Motor neuron (in vitro differentiated cells): ENCODE measurements at regions not wholly inside any gene's neighbourhood (a gene's known extent, or its start where the extent isn't known, plus 50 kb on each side); places are given as distances from the start of the nearest gene placed in this dataset.

ENCODE experiments used
- ATAC-seq, 8 experiments: fragments of 200-7000 bp; cut with Tn5 transposase; replicated peaks in 6 of 8; 2 replicates each; pipeline ENCODE4 v1.8.0; 2021; ENCODE audit warnings: mild to moderate bottlenecking in 8 of 8, moderate library complexity in 8 of 8
- H3K27ac ChIP-seq, 2 donors: fragments of 250-450 bp; sonication (Bioruptor Pico); 2 replicates each; pipeline ENCODE4 v1.9.0; 2021; ENCODE audit warnings: antibody characterized with exemption in 2 of 2, mild to moderate bottlenecking in 2 of 2, moderate library complexity in 1 of 2
- H3K4me1 ChIP-seq, 2 donors: fragments of 250-450 bp; sonication (Bioruptor Pico); replicated peaks in 1 of 2; 2 replicates each; pipeline ENCODE4 v1.6.1; 2021; ENCODE audit warnings: antibody characterized with exemption in 2 of 2, mild to moderate bottlenecking in 2 of 2, moderate library complexity in 1 of 2
- H3K4me3 ChIP-seq, 5 donors: fragments of 250-450 bp; sonication (Bioruptor Pico); 2 replicates each; pipeline ENCODE4 v1.9.0; 2021; ENCODE audit warnings: antibody characterized with exemption in 5 of 5, mild to moderate bottlenecking in 5 of 5, moderate library complexity in 4 of 5
- WGBS, 10 experiments: fragments of 450-650 bp; shearing (Covaris generic); methylation state at CpG; one replicate each; pipeline ENCODE4 v1.0.0; 2022; 5-methylcytosine and 5-hydroxymethylcytosine counted together
- in situ Hi-C, 9 experiments: fragments of 400-800 bp; cut with MboI; loops; one replicate each; pipeline ENCODE4 v1.15.0; 2021; ENCODE audit warnings: low sequenced_read_pairs in 9 of 9, low pct_unique_long_range_greater_than_20kb in 2 of 9; ENCODE audit not compliant: unreplicated experiment in 9 of 9

DNA sequence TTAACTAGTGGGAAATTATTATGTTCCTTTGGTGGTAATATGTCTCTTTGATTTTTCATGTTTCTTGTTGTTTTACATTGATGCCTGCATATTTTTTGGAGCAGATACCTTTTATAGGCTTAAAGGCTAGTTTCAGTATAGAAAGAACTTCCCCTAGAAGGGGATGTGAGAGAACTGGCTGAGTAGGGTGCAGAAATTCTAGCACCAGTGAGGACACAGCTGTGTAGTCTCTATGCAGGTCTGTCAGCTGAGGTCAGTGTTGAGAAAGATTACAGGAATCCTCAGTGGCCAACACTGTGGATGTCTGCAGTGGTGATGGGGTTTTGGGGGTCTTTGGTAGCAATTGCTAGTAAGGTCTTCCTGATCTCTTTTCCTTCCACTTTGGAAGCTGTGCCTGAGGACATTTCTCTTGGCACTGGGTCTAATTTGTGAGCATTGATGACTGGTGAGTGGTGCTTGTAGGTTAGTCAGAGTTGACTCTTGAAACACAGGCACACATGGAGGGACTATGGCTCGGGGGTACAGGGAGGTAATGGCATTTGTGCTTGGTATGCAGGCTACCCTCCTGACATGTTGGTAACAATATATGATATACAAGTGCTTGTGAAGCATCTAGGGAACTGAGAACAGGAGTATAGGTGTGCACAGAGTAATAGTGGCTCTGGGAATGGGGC, 221.4 kb downstream of the SPATA31D1 start:
- in situ Hi-C loops = no loop called here
- Histone ChIP-seq H3K4me3 (no peak overlapping the region), H3K4me1 (no peaks in the 10 kb centered on the region), H3K27ac (no peak overlapping the region)
- no peak for ATAC-seq
- WGBS, 10 experiments = 0 to 100% (median 30%) methylated on average over 1 of the region's 1 CpG; no CpG with 5 or more reads in 6 of the 10 experiments

DNA sequence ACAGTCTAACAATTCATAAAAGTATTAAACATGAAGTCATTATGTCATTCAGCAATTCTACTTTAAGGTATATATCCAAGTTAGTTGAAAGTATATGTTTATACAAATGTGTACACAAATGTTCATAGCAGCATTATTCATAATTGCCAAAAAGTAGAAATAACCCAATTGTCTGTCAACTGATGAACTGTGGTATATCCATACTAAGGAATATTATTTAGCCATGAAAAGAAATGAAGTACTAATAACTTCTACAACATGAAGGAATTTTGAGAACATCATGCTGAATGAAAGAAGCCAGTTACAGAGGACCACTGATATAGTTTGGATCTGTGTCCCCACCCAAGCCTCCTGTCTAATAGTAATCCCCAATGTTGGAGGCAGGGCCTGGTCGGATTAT, 224.3 kb downstream of the SPATA31D1 start:
- H3K4me1 ChIP-seq = no peaks in the 10 kb centered on the region
- in situ Hi-C loops = no loop called here
- no peak for ATAC-seq
- no peak overlapping the region for H3K27ac ChIP-seq
- H3K4me3 ChIP-seq = no peak overlapping the region
- WGBS, 10 experiments = 14 to 100% (median 80%) methylated on average over 1 of the region's 1 CpG; no CpG with 5 or more reads in 5 of the 10 experiments

DNA sequence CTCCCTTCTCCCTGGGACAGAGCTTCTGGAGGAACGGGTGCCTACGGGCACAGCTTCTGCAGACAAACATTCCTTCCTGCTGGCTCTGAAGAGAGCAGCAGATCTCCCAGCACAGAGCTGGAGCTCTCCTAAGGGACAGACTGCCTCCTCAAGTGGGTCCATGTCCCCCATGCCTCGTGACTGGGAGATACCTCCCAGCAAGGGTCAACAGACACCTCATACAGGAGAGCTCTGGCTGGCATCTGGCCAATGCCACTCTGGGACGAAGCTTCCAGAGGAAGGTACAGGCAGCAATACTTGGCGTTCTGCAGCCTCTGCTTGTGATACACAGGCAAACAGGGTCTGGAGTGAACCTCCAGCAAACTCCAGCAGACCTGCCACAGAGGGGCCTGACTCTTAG, 227.9 kb downstream of the SPATA31D1 start:
- H3K27ac ChIP-seq = no peak overlapping the region
- WGBS, 10 experiments = 50 to 89% (median 79%) methylated on average over 1 to 5 of the region's 5 CpGs; no CpG with 5 or more reads in 5 of the 10 experiments
- in situ Hi-C loops = no loop called here
- H3K4me3 ChIP-seq = no peak overlapping the region
- H3K4me1 ChIP-seq = no peaks in the 10 kb centered on the region
- ATAC-seq = no peak

DNA sequence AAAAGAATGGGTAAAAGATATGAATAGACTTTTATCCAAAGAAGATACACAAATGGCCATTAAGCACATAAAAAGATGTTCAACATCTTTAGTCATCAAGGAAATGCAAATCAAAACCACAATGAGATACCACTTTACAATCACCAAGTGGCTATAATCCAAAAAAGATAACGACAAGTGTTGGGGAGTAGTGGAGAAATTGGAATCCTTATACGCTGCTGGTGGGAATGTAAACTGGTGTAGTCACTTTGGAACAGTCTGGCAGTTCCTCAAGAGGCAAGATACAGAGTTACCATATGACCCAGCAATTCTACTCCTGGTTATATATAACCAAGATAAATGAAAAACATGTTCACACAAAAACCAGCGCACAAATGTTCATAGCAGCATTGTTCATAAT, 234.9 kb downstream of the SPATA31D1 start:
- in situ Hi-C loops = no loop called here
- no peak for ATAC-seq
- WGBS, 10 experiments = 12 to 100% (median 81%) methylated on average over 1 to 3 of the region's 3 CpGs
- Histone ChIP-seq H3K4me1 (no peaks in the 10 kb centered on the region), H3K4me3 (no peak overlapping the region), H3K27ac (no peak overlapping the region)

DNA sequence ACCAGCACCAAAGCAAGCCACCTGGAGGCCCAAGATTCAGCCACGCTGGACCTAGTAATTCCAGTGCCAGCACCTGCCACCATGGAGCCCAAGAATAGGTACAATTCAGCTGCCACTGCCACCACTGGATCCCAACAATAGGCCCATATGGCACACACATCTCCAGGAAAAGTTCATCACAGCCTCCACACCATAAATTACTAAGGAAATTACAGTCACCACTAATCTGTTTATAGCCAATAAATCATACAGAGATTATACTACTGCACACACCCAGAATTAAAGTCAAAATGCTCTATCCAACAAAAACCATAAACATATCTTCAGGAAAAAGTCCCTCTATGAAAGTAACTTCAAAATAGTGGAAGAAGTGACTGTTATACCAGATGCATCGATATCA, 242.8 kb downstream of the SPATA31D1 start:
- no peak for ATAC-seq
- 5 to 92% (median 64%) methylated on average over 1 to 2 of the region's 2 CpGs; no CpG with 5 or more reads in 1 of the 10 experiments for WGBS, 10 experiments
- Histone ChIP-seq H3K27ac (no peak overlapping the region), H3K4me3 (no peak overlapping the region), H3K4me1 (no peaks in the 10 kb centered on the region)
- in situ Hi-C loops = no loop called here

DNA sequence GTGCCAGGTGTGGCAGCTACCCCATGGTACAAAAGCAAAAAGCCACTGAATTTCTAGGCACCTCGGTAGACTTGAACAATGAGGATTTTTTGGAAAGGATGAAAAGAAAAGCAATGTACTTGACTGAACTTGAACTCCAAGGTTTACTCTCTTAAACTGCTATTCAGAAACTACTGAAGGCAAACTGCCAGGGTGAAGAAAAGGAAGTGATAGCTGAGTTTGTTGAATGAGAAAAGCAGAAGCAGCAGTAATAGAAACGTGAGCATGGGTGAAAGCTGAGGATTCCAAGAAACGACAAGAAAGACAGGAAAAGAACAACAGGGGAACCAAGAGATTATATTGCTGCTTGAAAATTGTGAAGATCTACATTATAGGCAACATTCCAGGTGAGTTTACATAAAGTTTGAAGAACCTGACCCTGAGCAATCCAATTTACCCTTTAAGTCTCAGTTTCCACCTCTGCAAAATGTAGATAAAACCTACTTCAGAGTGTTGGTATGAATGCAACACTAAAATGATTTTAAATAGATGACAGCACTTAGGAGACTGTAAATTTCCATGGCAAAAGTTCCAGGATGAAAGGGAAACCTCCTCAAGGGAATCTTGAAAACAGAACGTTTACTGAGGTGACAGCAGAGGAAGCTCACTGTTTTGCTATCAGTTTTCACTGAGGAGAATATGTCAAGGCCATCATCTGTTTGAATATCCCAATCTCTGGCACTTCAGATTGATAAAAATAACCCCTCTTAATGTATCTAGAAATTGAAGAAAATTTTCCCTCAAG, 245.8 kb downstream of the SPATA31D1 start:
- Histone ChIP-seq H3K27ac (no peak overlapping the region), H3K4me3 (no peak overlapping the region), H3K4me1 (no peaks in the 10 kb centered on the region)
- 10 to 55% (median 29%) methylated on average over 1 to 4 of the region's 4 CpGs for WGBS, 10 experiments
- in situ Hi-C loops = no loop called here
- ATAC-seq = no peak

DNA sequence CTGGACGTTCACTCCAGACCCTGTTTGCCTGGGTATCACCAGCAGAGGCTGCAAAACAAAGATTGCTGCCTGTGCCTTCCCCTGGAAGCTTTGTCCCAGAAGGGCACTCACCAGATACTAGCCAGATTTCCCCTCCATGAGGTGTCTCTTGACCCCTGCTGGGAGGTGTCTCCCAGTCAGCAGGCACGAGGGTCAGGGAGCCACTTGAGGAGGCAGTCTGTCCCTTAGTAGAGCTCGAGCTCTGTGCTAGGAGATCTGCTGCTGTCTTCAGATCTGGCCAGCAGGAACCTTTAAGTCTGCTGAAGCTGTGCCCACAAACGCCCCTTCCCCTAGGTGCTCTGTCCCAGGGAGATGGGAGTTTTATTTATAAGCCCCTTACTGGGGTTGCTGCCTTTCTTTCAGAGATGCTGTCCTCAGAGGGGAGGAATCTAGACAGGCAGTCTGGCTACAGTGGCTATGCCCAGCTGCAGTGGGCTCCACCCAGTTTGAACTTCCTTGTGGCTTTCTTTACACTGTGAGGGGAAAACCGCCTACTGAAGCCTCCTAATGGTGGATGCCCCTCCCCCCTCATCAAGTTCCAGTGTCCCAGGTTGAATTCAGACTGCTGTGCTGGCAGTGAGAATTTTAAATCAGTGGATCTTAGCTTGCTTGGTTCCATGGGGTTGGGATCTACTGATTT, 253.9 kb downstream of the SPATA31D1 start:
- in situ Hi-C loops = no loop called here
- peak in 2 of 8 experiments; percentile 21 to 36 for ATAC-seq
- WGBS, 10 experiments = 0 to 100% (median 88%) methylated on average over 1 to 2 of the region's 5 CpGs; no CpG with 5 or more reads in 4 of the 10 experiments
- Histone ChIP-seq H3K4me3 (no peak overlapping the region), H3K27ac (no peak overlapping the region), H3K4me1 (no peaks in the 10 kb centered on the region)

DNA sequence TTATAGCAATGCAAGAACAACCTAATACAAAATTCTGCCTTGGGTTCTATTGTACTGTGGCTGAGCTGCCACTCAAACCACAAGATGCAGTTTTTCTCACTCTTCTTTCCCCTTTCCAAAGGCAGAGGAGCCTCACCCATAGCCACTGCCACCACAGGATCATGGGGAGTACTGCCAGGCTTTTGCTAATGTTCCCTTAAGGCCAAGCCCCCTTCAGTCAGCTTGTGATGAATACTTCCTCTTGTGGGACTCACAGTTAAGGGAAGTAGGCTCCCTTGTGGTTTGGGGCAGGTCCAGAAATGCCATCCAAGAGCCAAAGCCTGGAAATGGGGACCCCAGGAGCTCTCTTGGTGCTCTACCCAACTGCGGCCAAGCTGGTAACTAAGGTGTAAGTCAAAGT, 258.7 kb downstream of the SPATA31D1 start:
- WGBS, 10 experiments = 80 to 100% (median 86%) methylated on average over 1 of the region's 1 CpG; no CpG with 5 or more reads in 5 of the 10 experiments
- H3K4me1 ChIP-seq = no peaks in the 10 kb centered on the region
- ATAC-seq = no peak
- no peak overlapping the region for H3K27ac ChIP-seq
- in situ Hi-C loops = no loop called here
- H3K4me3 ChIP-seq = no peak overlapping the region

DNA sequence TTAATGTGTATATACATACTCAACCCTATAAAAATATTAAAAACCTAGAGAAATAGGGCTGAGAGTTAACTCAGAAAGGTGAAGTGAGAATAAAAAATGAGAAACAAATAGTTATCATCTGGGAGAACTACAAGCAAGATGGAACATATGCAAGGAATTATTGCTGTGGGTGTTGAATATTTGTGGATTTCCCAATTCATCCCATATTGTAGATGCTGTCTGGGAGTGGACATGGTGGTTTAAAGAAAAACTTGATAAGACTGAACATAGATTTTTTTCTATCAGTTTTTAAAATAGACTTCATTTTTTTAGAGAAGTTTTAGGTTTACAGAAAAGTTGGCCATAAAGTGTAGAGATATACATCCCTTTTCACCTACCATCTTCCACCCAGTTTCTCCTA, 263.5 kb downstream of the SPATA31D1 start:
- in situ Hi-C loops = no loop called here

DNA sequence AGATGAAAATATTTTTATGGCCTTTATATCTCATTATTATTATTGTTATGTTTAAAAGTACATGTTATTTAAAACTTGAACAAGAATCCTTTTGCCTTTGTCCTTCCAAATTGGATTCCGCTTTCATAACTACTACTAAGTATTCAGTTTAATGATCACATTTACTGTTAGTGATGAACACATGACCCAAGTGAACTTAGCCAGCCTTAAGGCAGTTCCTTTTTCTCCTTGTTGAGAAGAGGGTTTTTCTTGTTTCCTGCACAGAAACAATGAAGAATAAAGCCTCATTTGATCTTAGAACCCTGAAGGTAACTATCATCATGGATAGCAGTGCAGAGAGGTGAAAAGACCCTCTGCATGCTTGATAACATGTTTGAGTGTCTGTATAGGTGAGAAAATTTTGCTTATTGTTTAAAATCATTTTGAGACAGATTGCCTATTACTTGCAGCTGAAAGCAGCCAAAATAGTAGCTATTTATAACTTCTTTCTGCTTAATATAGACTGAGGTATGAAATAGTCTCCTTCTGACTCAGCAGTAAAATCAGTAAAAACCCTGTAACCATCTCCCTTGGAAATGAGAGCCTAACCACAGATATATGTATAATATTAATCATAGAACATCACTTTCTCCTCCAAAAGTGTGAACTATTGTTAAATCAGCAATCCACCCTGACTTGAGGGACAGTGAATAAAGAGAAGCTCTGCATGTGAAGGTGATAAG, 266.2 kb downstream of the SPATA31D1 start:
- peaks cover 3 to 17% of the 10 kb centered on the region in 2 donors for H3K4me1 ChIP-seq
- H3K27ac ChIP-seq = peak overlapping the region in 1 of 2 donors; percentile 54
- WGBS, 10 experiments = 20 to 100% (median 100%) methylated on average over 1 of the region's 1 CpG; no CpG with 5 or more reads in 3 of the 10 experiments
- no peak for ATAC-seq
- no peak overlapping the region for H3K4me3 ChIP-seq
- in situ Hi-C loops = no loop called here

More for the DNA sequence above, 263.5 kb downstream of the SPATA31D1 start:
- ATAC-seq = no peak
- peaks cover 3 to 17% of the 10 kb centered on the region in 2 donors for H3K4me1 ChIP-seq
- no peak overlapping the region for H3K4me3 ChIP-seq
- H3K27ac ChIP-seq = no peak overlapping the region

DNA sequence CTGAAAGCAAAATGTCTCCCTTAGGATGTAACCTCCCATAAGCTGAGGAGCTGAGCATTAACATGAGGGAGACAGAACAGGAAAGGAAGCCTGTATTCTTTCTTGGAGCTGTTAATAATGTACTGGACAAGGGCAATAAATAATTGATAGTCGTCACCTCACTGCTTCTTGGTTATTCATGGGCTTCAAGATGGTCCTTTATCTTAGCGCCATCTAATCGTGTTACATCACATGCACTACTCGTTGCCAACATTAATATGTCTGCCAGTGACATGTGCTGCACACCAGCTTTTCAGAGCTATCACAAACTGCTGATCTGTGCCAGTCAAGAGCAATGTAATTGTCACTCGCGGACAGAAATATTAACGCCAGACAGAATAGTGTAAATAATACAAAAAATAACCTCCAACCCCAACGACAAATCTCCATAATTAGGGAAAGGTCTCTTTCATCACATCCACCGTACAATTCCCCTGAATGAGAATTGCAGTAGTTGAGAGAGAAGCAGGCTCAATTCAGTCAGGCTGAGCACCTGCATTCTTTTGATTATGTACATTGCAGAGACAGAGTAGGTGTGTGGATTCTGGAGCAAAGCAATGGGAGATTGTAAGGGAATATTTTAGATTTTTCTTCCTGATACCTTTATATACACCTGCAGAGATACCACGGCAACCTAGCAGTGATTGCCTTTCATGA, 267.1 kb downstream of the SPATA31D1 start:
- ATAC-seq = peak in 5 of 8 experiments; percentile 93 to 98 (median 95)
- H3K27ac ChIP-seq = peak overlapping the region in 1 of 2 donors; percentile 54
- WGBS, 10 experiments = 0 to 81% (median 42%) methylated on average over 1 to 10 of the region's 10 CpGs
- in situ Hi-C loops = no loop called here
- H3K4me1 ChIP-seq = peaks cover 3 to 17% of the 10 kb centered on the region in 2 donors
- no peak overlapping the region for H3K4me3 ChIP-seq

DNA sequence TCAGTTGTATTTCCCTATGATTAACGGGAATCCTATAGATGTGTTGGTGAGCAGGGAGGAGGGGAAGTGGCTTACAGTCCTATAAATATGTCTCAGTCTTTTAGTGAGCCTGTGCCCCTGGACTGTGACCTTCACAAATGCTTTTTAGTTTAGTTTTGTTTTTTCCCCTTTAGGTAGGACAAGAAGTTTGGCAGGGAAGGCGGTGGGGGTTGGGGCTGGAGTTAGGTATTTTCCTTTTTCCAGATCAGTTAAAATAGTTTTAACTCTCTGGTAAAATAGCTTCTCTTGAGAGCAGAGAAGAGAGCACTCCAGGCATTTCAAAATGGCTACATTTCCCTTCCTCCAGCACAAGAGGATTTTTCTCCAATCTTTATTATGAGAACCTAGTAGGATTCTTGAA, 272.1 kb downstream of the SPATA31D1 start:
- no peak overlapping the region for H3K4me3 ChIP-seq
- H3K4me1 ChIP-seq = peaks cover 0 to 8% of the 10 kb centered on the region in 2 donors
- no peak overlapping the region for H3K27ac ChIP-seq
- in situ Hi-C loops = no loop called here
- 83 to 100% (median 95%) methylated on average over 1 to 2 of the region's 2 CpGs; no CpG with 5 or more reads in 6 of the 10 experiments for WGBS, 10 experiments
- ATAC-seq = no peak
